ENCODE measurements at regions not wholly inside any gene's neighbourhood (a gene's known extent, or its start where the extent isn't known, plus 50 kb on each side); places are given as distances from the start of the nearest gene placed in this dataset.

GRCh38 chr10:2599571-2599970 lies 467.8 kb upstream of the PFKP start:
- Histone ChIP-seq H3K36me3 (no peaks in the 10 kb centered on the region), H3K27ac (no peak overlapping the region), H3K4me3 (no peak overlapping the region), H3K9me3 (no peaks in the 10 kb centered on the region), H3K4me1 (no peaks in the 10 kb centered on the region), H3K27me3 (no peaks in the 10 kb centered on the region)
- no peak for DNase-seq (ENCODE audit: low spot score in 2 of 2)
- intact Hi-C loops (cut with DNase I; ENCODE audit: low total_unique reads), result no loop called here
- no peak for TF ChIP-seq CTCF (IDR thresholded peaks at IDR 0.05)
- TF ChIP-seq POLR2AphosphoS5 (IDR thresholded peaks at IDR 0.05), result no peak
- TF ChIP-seq POLR2A (IDR thresholded peaks at IDR 0.05), result no peak

- no peaks in the 10 kb centered on the region for H3K4me1 ChIP-seq
Measured at GRCh38 chr10:2592360-2593160, 474.8 kb upstream of the PFKP start.

GRCh38 chr10:2589196-2589595 lies 478.2 kb upstream of the PFKP start:
- Histone ChIP-seq H3K9me3 (no peaks in the 10 kb centered on the region), H3K4me3 (no peak overlapping the region), H3K36me3 (no peaks in the 10 kb centered on the region), H3K4me1 (no peaks in the 10 kb centered on the region), H3K27me3 (no peaks in the 10 kb centered on the region), H3K27ac (no peak overlapping the region)
- no peak for DNase-seq (ENCODE audit: low spot score in 2 of 2)
- intact Hi-C loops (cut with DNase I; ENCODE audit: low total_unique reads), result no loop called here
- TF ChIP-seq CTCF (IDR thresholded peaks at IDR 0.05), result no peak

More at GRCh38 chr10:2592360-2593160, 474.8 kb upstream of the PFKP start:
- H3K27me3 ChIP-seq, result no peaks in the 10 kb centered on the region
- no peak overlapping the region for H3K4me3 ChIP-seq
- TF ChIP-seq POLR2A (IDR thresholded peaks at IDR 0.05), result no peak
- TF ChIP-seq CTCF (IDR thresholded peaks at IDR 0.05), result no peak
- TF ChIP-seq POLR2AphosphoS5 (IDR thresholded peaks at IDR 0.05), result no peak
- no peak overlapping the region for H3K27ac ChIP-seq
- no peaks in the 10 kb centered on the region for H3K9me3 ChIP-seq
- no peaks in the 10 kb centered on the region for H3K36me3 ChIP-seq
- DNase-seq (ENCODE audit: low spot score in 2 of 2), result no peak
- intact Hi-C loops (cut with DNase I; ENCODE audit: low total_unique reads), result no loop called here

GRCh38 chr10:2584385-2584784 lies 483.0 kb upstream of the PFKP start:
- no peak for TF ChIP-seq CTCF (IDR thresholded peaks at IDR 0.05)
- TF ChIP-seq POLR2A (IDR thresholded peaks at IDR 0.05), result no peak
- TF ChIP-seq POLR2AphosphoS5 (IDR thresholded peaks at IDR 0.05), result no peak
- Histone ChIP-seq H3K27ac (no peak overlapping the region), H3K27me3 (no peaks in the 10 kb centered on the region), H3K9me3 (no peaks in the 10 kb centered on the region), H3K4me1 (no peaks in the 10 kb centered on the region), H3K36me3 (no peaks in the 10 kb centered on the region), H3K4me3 (no peak overlapping the region)
- DNase-seq (ENCODE audit: low spot score in 2 of 2), result no peak
- intact Hi-C loops (cut with DNase I; ENCODE audit: low total_unique reads), result no loop called here

- no peak for TF ChIP-seq POLR2AphosphoS5 (IDR thresholded peaks at IDR 0.05)
- no peak for TF ChIP-seq POLR2A (IDR thresholded peaks at IDR 0.05)
- no peak for TF ChIP-seq CTCF (IDR thresholded peaks at IDR 0.05)
- no peak overlapping the region for H3K4me3 ChIP-seq
- H3K27me3 ChIP-seq, result no peaks in the 10 kb centered on the region
- H3K36me3 ChIP-seq, result no peaks in the 10 kb centered on the region
- no peak for DNase-seq (ENCODE audit: low spot score in 2 of 2)
- H3K9me3 ChIP-seq, result no peaks in the 10 kb centered on the region
- no peaks in the 10 kb centered on the region for H3K4me1 ChIP-seq
- no peak overlapping the region for H3K27ac ChIP-seq
- intact Hi-C loops (cut with DNase I; ENCODE audit: low total_unique reads), result no loop called here
Measured at GRCh38 chr10:2576892-2577291, 490.5 kb upstream of the PFKP start.
